Endothelial cell of umbilical vein (primary cell): ENCODE measurements at regions not wholly inside any gene's neighbourhood (a gene's known extent, or its start where the extent isn't known, plus 50 kb on each side); places are given as distances from the start of the nearest gene placed in this dataset.

ENCODE experiments used
- BruUV-seq: library from RNA; stranded (reverse); fragments of 400-500 nt; replicated peaks from 2 replicates; lab custom pipeline; 2021; lab: Mats Ljungman, UMichigan
- CTCF ChIA-PET: fragments of 300-600, 350-600 bp; sonication (Branson Sonifier 250); formaldehyde crosslinking; loops from one replicate; lab custom pipeline; 2021; ENCODE audit warnings: antibody characterized with exemption, inconsistent platforms; lab: Charles Lee
- POLR2A ChIA-PET: fragments of 300-600, 350-600 bp; sonication (Branson Sonifier 250); formaldehyde crosslinking; loops from one replicate; lab custom pipeline; 2021; ENCODE audit warnings: antibody characterized with exemption, inconsistent platforms; lab: Charles Lee
- DNase-seq: peaks from one replicate; pipeline ENCODE4 v3.0.0-alpha.2; 2011; ENCODE audit warnings: low read depth, low spot score
- FAIRE-seq: peaks from 2 replicates; lab custom pipeline; 2011; peaks lifted over from hg19 to GRCh38; lab: Jason Lieb, UNC
- H2AFZ ChIP-seq: 2 replicates; pipeline ENCODE4 v1.6.0; 2012; ENCODE audit warnings: low read depth, low read length, control low read depth, inconsistent platforms
- H3K27ac ChIP-seq: 2 replicates; pipeline ENCODE4 v1.5.1; 2011; ENCODE audit warnings: low read depth, mild to moderate bottlenecking, control low read depth, low read length, moderate library complexity; ENCODE audit not compliant: insufficient read depth
- H3K27me3 ChIP-seq, 2 experiments: 2 replicates each; pipeline versions ENCODE4 v1.6.0 to v1.6.1; 2011; ENCODE audit warnings: low read length in 2 of 2, mixed read lengths in 1 of 2; ENCODE audit not compliant: control insufficient read depth in 2 of 2, insufficient read depth in 2 of 2
- H3K36me3 ChIP-seq, 2 experiments: 2 replicates in 1 of 2; 3 replicates in 1 of 2; pipeline ENCODE4 v1.5.1; 2011; ENCODE audit warnings: low read length in 2 of 2, mild to moderate bottlenecking in 1 of 2, moderate library complexity in 1 of 2; ENCODE audit not compliant: control insufficient read depth in 2 of 2, insufficient read depth in 2 of 2; ENCODE audit errors: extremely low read depth in 1 of 2
- H3K4me1 ChIP-seq: 3 replicates; pipeline ENCODE4 v1.5.1; 2011; ENCODE audit warnings: mild to moderate bottlenecking, low read length; ENCODE audit not compliant: control insufficient read depth, insufficient read depth; ENCODE audit errors: extremely low read depth
- H3K4me2 ChIP-seq: 2 replicates; pipeline ENCODE4 v1.6.1; 2011; ENCODE audit warnings: low read length, control low read depth, mixed read lengths; ENCODE audit not compliant: insufficient read depth
- H3K4me3 ChIP-seq, 3 experiments: fragments of 200-600 bp in 1 of 3; sonication (generic), shearing (Covaris generic) in 1 of 3; replicated peaks in 1 of 3; 2 replicates each; pipeline ENCODE4 v1.5.1; 2011 to 2016; ENCODE audit warnings: control low read depth in 3 of 3, low read length in 3 of 3, mild to moderate bottlenecking in 2 of 3, inconsistent platforms in 1 of 3, low read depth in 1 of 3, moderate library complexity in 1 of 3; ENCODE audit not compliant: insufficient read depth in 1 of 3
- H3K79me2 ChIP-seq: 2 replicates; pipeline ENCODE4 v1.6.0; 2012; ENCODE audit warnings: low read length, inconsistent platforms; ENCODE audit not compliant: control insufficient read depth, insufficient read depth
- H3K9ac ChIP-seq: replicated peaks from 2 replicates; pipeline ENCODE3; 2011; ENCODE audit warnings: low read length, control low read depth; ENCODE audit not compliant: insufficient read depth; ENCODE audit errors: extremely low read depth
- H3K9me1 ChIP-seq: replicated peaks from 3 replicates; pipeline ENCODE4 v1.6.0; 2011; ENCODE audit warnings: mild to moderate bottlenecking, low read length; ENCODE audit not compliant: control insufficient read depth, insufficient read depth; ENCODE audit errors: extremely low read depth
- H3K9me3 ChIP-seq: replicated peaks from 2 replicates; pipeline ENCODE4 v1.5.1; 2012; ENCODE audit warnings: low read length, inconsistent platforms; ENCODE audit not compliant: control insufficient read depth, insufficient read depth
- H4K20me1 ChIP-seq: replicated peaks from 2 replicates; pipeline ENCODE3; 2011; ENCODE audit warnings: mild to moderate bottlenecking, low read length; ENCODE audit not compliant: control insufficient read depth, insufficient read depth; ENCODE audit errors: extremely low read depth
- EZH2 ChIP-seq: IDR thresholded peaks from 2 replicates; pipeline ENCODE4 v1.6.1; 2012; ENCODE audit warnings: borderline replicate concordance, low read depth, mild to moderate bottlenecking, moderate library complexity, low read length, inconsistent platforms; ENCODE audit not compliant: severe bottlenecking
- FOS ChIP-seq: IDR thresholded peaks from 2 replicates; pipeline ENCODE4 v1.6.1; 2011; ENCODE audit warnings: mild to moderate bottlenecking, low read length, moderate library complexity, borderline replicate concordance; ENCODE audit not compliant: insufficient read depth
- GATA2 ChIP-seq: IDR thresholded peaks from 2 replicates; pipeline ENCODE4 v1.7.0; 2011; ENCODE audit warnings: low read depth, mild to moderate bottlenecking, moderate library complexity, mixed read lengths, low read length; ENCODE audit not compliant: insufficient read length, insufficient read depth
- JUN ChIP-seq: IDR thresholded peaks from 2 replicates; pipeline ENCODE4 v1.6.1; 2011; ENCODE audit warnings: borderline replicate concordance, low read depth; ENCODE audit not compliant: insufficient read length, insufficient read depth
- MYC ChIP-seq: IDR thresholded peaks from one replicate; pipeline ENCODE4 v1.6.1; 2011; ENCODE audit warnings: mild to moderate bottlenecking, low read depth, low read length
- POLR2A ChIP-seq: IDR thresholded peaks from 2 replicates; pipeline ENCODE4 v1.6.1; 2012; ENCODE audit warnings: low read depth, mild to moderate bottlenecking, control low read depth, low read length
- POLR2AphosphoS5 ChIP-seq: IDR thresholded peaks from 2 replicates; pipeline ENCODE4 v1.6.1; 2012; ENCODE audit warnings: low read depth, mild to moderate bottlenecking, control low read depth, low read length, moderate library complexity; ENCODE audit not compliant: insufficient read depth
- dilution Hi-C: fragments of 300-500 bp; cut with MboI; formaldehyde crosslinking; loops from one replicate; pipeline ENCODE4 v1.15.0; 2019; ENCODE audit warnings: low sequenced_read_pairs; ENCODE audit not compliant: extremely low pct_ligation_motif_present
- intact Hi-C: fragments of 100-400 bp; cut with micrococcal nuclease; formaldehyde crosslinking; loops from one replicate; pipeline ENCODE4 v1.10.0; 2022
- TF ChIP-seq, protein P1 (sequence below): IDR thresholded peaks from 2 replicates; pipeline ENCODE4 v1.6.1; 2011; ENCODE audit not compliant: insufficient read depth, insufficient read length
- TF ChIP-seq, protein P2 (sequence below), 2 donors: IDR thresholded peaks; 1 replicate in 1 of 2; 2 replicates in 1 of 2; pipeline ENCODE4 v1.5.1; 2011; ENCODE audit warnings: low read length in 2 of 2, mild to moderate bottlenecking in 2 of 2, moderate library complexity in 2 of 2, control low read depth in 1 of 2, inconsistent platforms in 1 of 2, low read depth in 1 of 2; ENCODE audit not compliant: insufficient read depth in 1 of 2; ENCODE audit errors: extremely low read depth in 1 of 2

DNA sequence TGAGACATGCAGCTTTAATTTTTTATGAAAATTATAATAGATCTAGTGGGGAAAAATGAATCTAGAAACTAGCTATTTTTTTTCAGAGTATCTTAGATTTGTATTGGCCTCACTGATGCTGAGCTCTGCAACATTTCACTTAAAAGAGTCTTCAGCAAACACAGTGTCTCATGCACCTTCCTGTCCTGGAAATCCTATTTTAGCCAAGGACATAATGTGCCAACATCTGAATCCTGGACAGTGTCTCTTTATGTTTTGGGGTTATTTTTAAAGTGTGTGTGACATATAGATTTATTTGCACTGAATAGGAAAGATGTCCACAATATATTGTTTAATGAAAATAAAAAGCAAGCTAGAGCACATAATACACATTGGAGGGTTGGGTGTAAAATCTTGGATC, 199.1 kb upstream of the FMN2 start:
- FAIRE-seq, result no peak
- Histone ChIP-seq H3K4me1 (no peaks in the 10 kb centered on the region), H3K27me3 (no peaks in the 10 kb centered on the region), H3K27ac (no peak overlapping the region), H3K79me2 (no peaks in the 10 kb centered on the region), H3K4me3 (no peak overlapping the region), H3K9me3 (peaks cover 5% of the 10 kb centered on the region), H3K4me2 (no peak overlapping the region), H3K9ac (no peak overlapping the region), H3K36me3 (no peaks in the 10 kb centered on the region), H2AFZ (no peak overlapping the region), H4K20me1 (no peaks in the 10 kb centered on the region), H3K9me1 (no peaks in the 10 kb centered on the region)
- ChIA-PET POLR2A (no interaction called here), CTCF (no interaction called here)
- dilution Hi-C loops (no loop called here), intact Hi-C loops (no loop called here)
- no peak for DNase-seq
- TF ChIP-seq POLR2A (no peak), MYC (no peak), POLR2AphosphoS5 (no peak), FOS (no peak), JUN (no peak), EZH2 (no peak), GATA2 (no peak)
- TF ChIP-seq, protein P1, sequence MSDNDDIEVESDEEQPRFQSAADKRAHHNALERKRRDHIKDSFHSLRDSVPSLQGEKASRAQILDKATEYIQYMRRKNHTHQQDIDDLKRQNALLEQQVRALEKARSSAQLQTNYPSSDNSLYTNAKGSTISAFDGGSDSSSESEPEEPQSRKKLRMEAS, result no peak
- TF ChIP-seq, protein P2, sequence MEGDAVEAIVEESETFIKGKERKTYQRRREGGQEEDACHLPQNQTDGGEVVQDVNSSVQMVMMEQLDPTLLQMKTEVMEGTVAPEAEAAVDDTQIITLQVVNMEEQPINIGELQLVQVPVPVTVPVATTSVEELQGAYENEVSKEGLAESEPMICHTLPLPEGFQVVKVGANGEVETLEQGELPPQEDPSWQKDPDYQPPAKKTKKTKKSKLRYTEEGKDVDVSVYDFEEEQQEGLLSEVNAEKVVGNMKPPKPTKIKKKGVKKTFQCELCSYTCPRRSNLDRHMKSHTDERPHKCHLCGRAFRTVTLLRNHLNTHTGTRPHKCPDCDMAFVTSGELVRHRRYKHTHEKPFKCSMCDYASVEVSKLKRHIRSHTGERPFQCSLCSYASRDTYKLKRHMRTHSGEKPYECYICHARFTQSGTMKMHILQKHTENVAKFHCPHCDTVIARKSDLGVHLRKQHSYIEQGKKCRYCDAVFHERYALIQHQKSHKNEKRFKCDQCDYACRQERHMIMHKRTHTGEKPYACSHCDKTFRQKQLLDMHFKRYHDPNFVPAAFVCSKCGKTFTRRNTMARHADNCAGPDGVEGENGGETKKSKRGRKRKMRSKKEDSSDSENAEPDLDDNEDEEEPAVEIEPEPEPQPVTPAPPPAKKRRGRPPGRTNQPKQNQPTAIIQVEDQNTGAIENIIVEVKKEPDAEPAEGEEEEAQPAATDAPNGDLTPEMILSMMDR (IDR thresholded peaks at IDR 0.05; ENCODE audit: extremely low read depth in 1 of 2, insufficient read depth in 1 of 2, low read depth in 1 of 2, low read length in 2 of 2), result no peak
- no TSS peak for BruUV-seq
